AG04449 (cell line): ENCODE measurements at regions not wholly inside any gene's neighbourhood (a gene's known extent, or its start where the extent isn't known, plus 50 kb on each side); places are given as distances from the start of the nearest gene placed in this dataset.

Experiments used
- CTCF ChIA-PET: fragments of 350-600 bp; formaldehyde crosslinking; extraction: SDS; loops from one replicate; lab custom pipeline; 2021; ENCODE audit warnings: antibody characterized with exemption; lab: Yijun Ruan, JAX
- POLR2A ChIA-PET: fragments of 400-600, 350-600 bp; formaldehyde crosslinking; extraction: SDS; loops from one replicate; lab custom pipeline; 2020; ENCODE audit warnings: antibody characterized with exemption, inconsistent platforms; lab: Yijun Ruan, JAX
- DNase-seq: peaks from one replicate; pipeline ENCODE4 v3.0.0-alpha.2; 2010; ENCODE audit warnings: low read depth, low spot score
- H3K4me3 ChIP-seq: 2 replicates; pipeline ENCODE4 v1.5.1; 2011; ENCODE audit warnings: low read depth, mild to moderate bottlenecking, control low read depth, low read length
- TF ChIP-seq, protein P1 (sequence below): IDR thresholded peaks from one replicate; pipeline ENCODE4 v1.5.1; 2011; ENCODE audit warnings: mild to moderate bottlenecking, moderate library complexity, low read length, control low read depth, inconsistent platforms; ENCODE audit not compliant: insufficient read depth; ENCODE audit errors: missing control alignments

DNA sequence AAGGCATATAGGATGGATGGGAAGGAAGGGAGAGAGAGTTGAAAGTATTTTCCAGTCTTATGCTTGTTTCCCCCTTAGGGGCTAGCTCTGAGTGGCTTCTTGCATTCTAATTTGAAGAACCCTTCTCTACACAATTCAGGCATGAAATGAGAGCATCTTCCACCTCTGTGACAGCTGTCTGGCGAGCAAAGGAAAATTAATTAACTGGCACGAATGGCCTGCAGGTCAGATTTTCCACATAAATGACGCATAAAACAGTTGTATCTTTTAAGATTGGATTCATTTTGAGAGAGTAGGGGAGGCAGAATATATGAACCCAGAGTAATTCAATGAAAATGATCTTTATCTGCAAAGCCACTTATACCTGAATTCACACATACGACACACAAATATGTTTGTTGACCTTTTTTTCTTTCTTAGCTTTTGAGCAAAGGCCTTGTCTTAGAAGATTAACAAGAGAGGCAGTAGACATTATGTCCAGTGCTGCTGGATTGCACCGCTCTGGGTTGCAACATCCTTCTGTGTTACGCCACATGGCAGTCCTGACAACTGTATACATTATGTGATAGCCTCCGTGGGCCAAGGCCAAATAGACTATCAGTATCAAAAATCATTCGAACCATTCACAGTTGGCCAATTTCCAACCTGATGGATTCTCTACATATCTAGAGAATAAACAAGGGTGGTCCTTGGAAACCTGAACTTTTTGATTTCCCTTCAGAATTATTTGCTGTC is 173.0 kb upstream of the GOT2 start:
- ChIA-PET POLR2A (no interaction called here), CTCF (no interaction called here)
- H3K4me3 ChIP-seq, result no peak overlapping the region
- TF ChIP-seq, protein P1, sequence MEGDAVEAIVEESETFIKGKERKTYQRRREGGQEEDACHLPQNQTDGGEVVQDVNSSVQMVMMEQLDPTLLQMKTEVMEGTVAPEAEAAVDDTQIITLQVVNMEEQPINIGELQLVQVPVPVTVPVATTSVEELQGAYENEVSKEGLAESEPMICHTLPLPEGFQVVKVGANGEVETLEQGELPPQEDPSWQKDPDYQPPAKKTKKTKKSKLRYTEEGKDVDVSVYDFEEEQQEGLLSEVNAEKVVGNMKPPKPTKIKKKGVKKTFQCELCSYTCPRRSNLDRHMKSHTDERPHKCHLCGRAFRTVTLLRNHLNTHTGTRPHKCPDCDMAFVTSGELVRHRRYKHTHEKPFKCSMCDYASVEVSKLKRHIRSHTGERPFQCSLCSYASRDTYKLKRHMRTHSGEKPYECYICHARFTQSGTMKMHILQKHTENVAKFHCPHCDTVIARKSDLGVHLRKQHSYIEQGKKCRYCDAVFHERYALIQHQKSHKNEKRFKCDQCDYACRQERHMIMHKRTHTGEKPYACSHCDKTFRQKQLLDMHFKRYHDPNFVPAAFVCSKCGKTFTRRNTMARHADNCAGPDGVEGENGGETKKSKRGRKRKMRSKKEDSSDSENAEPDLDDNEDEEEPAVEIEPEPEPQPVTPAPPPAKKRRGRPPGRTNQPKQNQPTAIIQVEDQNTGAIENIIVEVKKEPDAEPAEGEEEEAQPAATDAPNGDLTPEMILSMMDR, result no peak
- no peak for DNase-seq

DNA sequence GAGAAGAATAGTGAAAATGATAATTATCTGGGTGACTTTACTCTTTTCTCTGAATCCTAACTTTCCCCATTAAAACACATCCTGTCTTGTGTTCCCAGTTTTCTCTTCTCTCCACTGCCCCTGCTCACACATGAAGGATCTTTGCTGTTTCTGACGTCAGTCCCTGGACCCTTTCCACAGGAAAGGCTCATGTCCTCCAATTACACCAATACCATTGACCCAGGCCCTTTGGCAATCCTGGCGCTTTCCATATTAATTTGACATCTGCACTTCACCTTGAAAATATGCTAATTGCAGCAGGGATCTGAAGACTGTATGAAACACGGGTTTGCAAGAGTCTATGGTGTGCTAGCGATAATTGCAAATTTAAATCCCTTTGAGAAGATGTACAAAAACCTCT is 170.2 kb upstream of the GOT2 start:
- TF ChIP-seq, protein P1, result no peak
- CTCF ChIA-PET, result no interaction called here
- POLR2A ChIA-PET, result no interaction called here
- H3K4me3 ChIP-seq, result no peak overlapping the region
- DNase-seq, result no peak

DNA sequence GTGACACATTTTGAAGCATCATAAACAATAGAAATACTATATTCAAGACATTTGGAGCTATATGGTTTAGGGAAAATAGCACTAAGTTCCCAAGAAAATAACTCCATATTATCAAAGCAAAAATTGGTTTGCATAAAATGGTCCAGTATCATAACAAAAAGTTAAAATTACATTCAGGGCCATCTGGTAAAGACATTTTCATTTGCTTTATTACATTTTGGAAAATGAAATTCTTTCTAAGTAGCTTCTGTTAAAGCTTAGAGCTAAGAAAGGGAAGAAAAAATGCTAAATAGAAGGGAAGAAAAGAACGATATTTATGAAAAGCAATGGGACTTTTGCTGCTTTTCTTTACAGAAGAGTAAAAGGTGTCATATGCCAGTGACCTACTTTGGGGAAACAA is 155.4 kb upstream of the GOT2 start:
- no peak overlapping the region for H3K4me3 ChIP-seq
- DNase-seq, result no peak
- POLR2A ChIA-PET, result no interaction called here
- TF ChIP-seq, protein P1, result no peak
- CTCF ChIA-PET, result no interaction called here

DNA sequence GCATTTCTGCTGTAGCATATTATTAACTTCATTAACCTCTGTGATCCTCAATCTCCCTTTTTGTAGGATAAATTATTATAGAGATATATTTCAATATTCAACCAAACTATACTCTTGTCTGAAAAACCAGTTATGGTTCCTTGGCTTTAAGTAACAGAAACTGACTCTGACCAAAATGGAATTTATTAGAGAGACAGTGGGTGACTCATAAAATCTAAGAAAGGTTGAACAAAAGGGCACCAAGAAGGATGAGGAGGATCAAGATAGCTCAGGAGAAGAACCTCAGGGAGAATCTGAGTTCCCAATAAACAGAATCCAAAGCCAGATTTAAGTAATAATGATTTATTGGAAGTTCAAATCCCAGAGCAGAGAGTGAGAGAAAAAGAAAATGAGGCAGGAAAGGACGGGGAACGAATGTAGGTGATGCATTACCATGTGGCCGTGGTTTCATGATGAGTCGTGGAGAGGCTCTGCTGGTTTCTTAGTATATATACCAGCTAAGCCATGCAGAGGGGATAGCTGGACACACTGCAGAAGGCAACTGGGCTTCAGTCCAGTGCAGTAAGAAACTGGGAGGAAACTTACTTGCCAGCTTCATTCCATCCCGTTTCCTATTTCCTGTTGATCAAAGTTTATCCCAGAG is 151.5 kb upstream of the GOT2 start:
- no peak overlapping the region for H3K4me3 ChIP-seq
- TF ChIP-seq, protein P1, result no peak
- CTCF ChIA-PET, result no interaction called here
- DNase-seq, result no peak
- POLR2A ChIA-PET, result no interaction called here

DNA sequence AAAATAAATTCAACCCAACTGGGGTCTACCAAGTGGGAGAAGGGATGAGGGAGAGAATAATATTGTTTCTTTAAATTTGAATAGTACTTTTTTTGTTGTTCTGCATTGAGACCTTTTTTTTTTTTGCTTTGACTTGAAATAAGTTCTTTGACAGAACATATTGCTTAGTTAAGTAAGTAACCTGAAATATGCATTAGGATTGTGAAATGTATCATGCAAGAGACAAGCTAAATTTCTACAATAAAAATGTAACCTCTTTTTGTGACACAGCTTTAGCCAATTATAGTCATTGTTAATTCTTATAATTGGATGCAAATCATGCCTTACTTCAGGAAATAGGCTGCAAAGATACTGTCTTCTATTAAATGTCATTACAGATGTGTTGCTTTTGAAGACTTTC is 150.0 kb upstream of the GOT2 start:
- DNase-seq, result no peak
- H3K4me3 ChIP-seq, result no peak overlapping the region
- ChIA-PET CTCF (no interaction called here), POLR2A (no interaction called here)
- TF ChIP-seq, protein P1, result no peak

DNA sequence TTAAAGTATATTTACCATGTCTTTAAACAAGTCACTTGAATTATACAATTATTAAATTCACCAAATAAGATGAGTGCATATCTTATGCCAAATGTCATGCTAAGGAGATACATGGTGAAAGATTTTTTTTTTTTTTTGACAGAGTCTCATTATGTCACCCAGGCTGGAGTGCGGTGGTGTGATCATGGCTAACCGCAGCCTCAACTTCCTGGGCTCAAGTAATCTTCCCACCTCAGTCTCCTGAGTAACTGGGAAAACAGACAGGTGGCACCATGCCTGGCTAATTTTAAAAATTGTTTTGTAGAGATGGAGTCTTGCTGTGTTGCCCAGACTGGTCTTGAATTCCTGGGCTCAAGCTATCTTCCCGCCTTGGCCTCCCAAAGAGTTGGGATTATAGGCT is 149.0 kb upstream of the GOT2 start:
- no peak for DNase-seq
- ChIA-PET POLR2A (no interaction called here), CTCF (no interaction called here)
- no peak overlapping the region for H3K4me3 ChIP-seq
- TF ChIP-seq, protein P1, result no peak
